Left lung (tissue), 4 donors: ENCODE measurements at regions not wholly inside any gene's neighbourhood (a gene's known extent, or its start where the extent isn't known, plus 50 kb on each side); places are given as distances from the start of the nearest gene placed in this dataset.

Experiments used
- ATAC-seq: fragments of 200-7000 bp; cut with Tn5 transposase; one replicate; pipeline ENCODE4 v1.9.1; 2020; ENCODE audit warnings: moderate library complexity
- DNase-seq, 4 donors: peaks; one replicate each; pipeline ENCODE4 v3.0.0-alpha.2; 2013 to 2020
- H3K27ac ChIP-seq, 2 donors: fragments of 200-600 bp; sonication (generic) in 1 of 2; one replicate each; pipeline versions ENCODE4 v1.5.0 to v1.8.0; 2020 to 2021
- H3K27me3 ChIP-seq, 2 donors: fragments of 200-600 bp; sonication (generic) in 1 of 2; one replicate each; pipeline versions ENCODE4 v1.5.0 to v1.8.0; 2020 to 2021
- H3K36me3 ChIP-seq, 2 donors: fragments of 200-600 bp; sonication (generic) in 1 of 2; one replicate each; pipeline versions ENCODE4 v1.5.0 to v1.8.0; 2020 to 2021
- H3K4me1 ChIP-seq, 2 donors: fragments of 200-600 bp; one replicate each; pipeline ENCODE4 v1.8.0; 2021
- H3K4me3 ChIP-seq, 2 donors: fragments of 200-600 bp; sonication (generic) in 1 of 2; one replicate each; pipeline versions ENCODE4 v1.5.0 to v1.8.0; 2020 to 2021; ENCODE audit warnings: mild to moderate bottlenecking in 1 of 2
- H3K9me3 ChIP-seq, 2 donors: fragments of 200-600 bp; sonication (generic) in 1 of 2; one replicate each; pipeline versions ENCODE4 v1.5.0 to v1.8.0; 2020 to 2021
- CTCF ChIP-seq, 2 donors: fragments of 200-600 bp; sonication (generic) in 1 of 2; IDR thresholded peaks; one replicate each; pipeline versions ENCODE4 v1.5.0 to v1.8.0; 2021; ENCODE audit warnings: antibody characterized with exemption in 2 of 2
- intact Hi-C, 2 donors: fragments of 100-400 bp; cut with DNase I; formaldehyde crosslinking; loops; one replicate each; pipeline versions ENCODE4 v1.11.2 to v1.14.2; 2022
- donor health status: DM: no; HTN: yes; CAD: no.
- donor health status: DM: no; HTN: no; CAD: no.

- no peak for TF ChIP-seq CTCF (IDR thresholded peaks at IDR 0.05)
- peak; percentile 3 for ATAC-seq
Measured at GRCh38 chr4:184536881-184537248, 62.5 kb upstream of the IRF2 start.

DNA sequence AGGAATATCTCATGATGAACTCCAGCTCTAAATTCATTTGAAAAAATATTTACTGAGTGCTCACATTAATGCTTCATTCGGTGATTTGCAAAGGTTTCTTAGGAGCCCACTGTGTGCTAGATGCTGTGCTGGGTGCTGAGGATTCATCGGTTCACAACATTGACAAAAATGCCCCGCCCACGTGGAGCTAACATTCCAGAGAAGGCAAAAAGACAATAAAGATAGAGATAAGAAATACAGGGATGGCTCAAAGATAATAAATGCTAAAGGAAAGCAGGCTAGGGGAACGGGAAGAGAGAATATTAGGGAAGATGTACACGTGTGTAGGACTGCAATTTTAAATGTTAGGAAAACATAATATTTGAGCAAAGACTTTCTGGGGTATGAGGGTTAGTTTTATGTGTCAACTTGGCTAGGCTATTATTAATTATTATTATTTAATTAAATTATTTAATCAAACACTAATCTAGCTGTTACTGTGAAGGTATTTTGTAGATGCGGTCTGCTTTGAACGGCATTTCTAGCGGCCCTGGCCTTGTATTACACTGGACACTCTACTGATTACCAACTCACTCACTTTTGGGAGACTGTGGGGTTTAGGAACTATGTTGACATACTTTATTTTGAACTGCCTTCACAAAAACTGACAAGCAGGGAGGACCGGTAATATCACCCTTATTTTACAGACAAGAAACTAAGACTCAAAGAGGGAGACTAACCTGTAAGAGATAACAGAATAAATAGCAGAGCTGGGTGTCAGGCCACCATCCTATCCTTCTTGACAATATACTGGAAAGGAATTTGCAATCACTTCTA, 61.9 kb upstream of the IRF2 start:
- Histone ChIP-seq H3K4me1 (peaks cover 8 to 43% of the 10 kb centered on the region in 2 donors), H3K4me3 (peak overlapping the region in 1 of 2 donors; percentile 66), H3K9me3 (no peaks in the 10 kb centered on the region), H3K36me3 (no peaks in the 10 kb centered on the region), H3K27ac (peak overlapping the region; percentile 96 to 98), H3K27me3 (no peaks in the 10 kb centered on the region)
- TF ChIP-seq CTCF (IDR thresholded peaks at IDR 0.05) = no peak
- ATAC-seq (no peak), DNase-seq (no peak)
- intact Hi-C loops = loop anchor here in 1 of 2 donors (5.0 to 10.0 kb wide), 2 partner anchors 61 to 269 kb away; partner anchors contain the start of gene IRF2

More at GRCh38 chr4:184536881-184537248, 62.5 kb upstream of the IRF2 start:
- peak overlapping the region; percentile 60 to 66 for H3K4me3 ChIP-seq
- intact Hi-C loops = loop anchor here in 1 of 2 donors (5.0 to 10.0 kb wide), 2 partner anchors 62 to 270 kb away; partner anchors contain the start of gene IRF2
- peaks cover 8 to 43% of the 10 kb centered on the region in 2 donors for H3K4me1 ChIP-seq
- no peaks in the 10 kb centered on the region for H3K9me3 ChIP-seq
- no peaks in the 10 kb centered on the region for H3K36me3 ChIP-seq
- no peak for DNase-seq
- H3K27me3 ChIP-seq = no peaks in the 10 kb centered on the region
- peak overlapping the region; percentile 96 to 98 for H3K27ac ChIP-seq

- Histone ChIP-seq H3K27ac (peak overlapping the region; percentile 45 to 98), H3K36me3 (no peaks in the 10 kb centered on the region), H3K4me3 (no peak overlapping the region), H3K9me3 (no peaks in the 10 kb centered on the region), H3K4me1 (peaks cover 8 to 43% of the 10 kb centered on the region in 2 donors), H3K27me3 (no peaks in the 10 kb centered on the region)
- intact Hi-C loops = loop anchor here in 1 of 2 donors (5.0 to 10.0 kb wide), 2 partner anchors 60 to 267 kb away; partner anchors contain the start of gene IRF2
- peak in 1 of 4 donors; percentile 45 for DNase-seq
- no peak for TF ChIP-seq CTCF (IDR thresholded peaks at IDR 0.05)
- no peak for ATAC-seq
Measured at GRCh38 chr4:184534511-184535391, 60.4 kb upstream of the IRF2 start.

GRCh38 chr4:184533908-184534307, 59.6 kb upstream of the IRF2 start:
- no peak for TF ChIP-seq CTCF (IDR thresholded peaks at IDR 0.05)
- DNase-seq = no peak
- H3K27me3 ChIP-seq = no peaks in the 10 kb centered on the region
- no peaks in the 10 kb centered on the region for H3K36me3 ChIP-seq
- no peak for ATAC-seq
- peak overlapping the region; percentile 45 to 98 for H3K27ac ChIP-seq
- peaks cover 8 to 43% of the 10 kb centered on the region in 2 donors for H3K4me1 ChIP-seq
- H3K9me3 ChIP-seq = no peaks in the 10 kb centered on the region
- intact Hi-C loops = loop anchor here in 1 of 2 donors (10.0 kb wide), 1 partner anchor 59 kb away; the partner anchor contains the start of gene IRF2
- H3K4me3 ChIP-seq = no peak overlapping the region
